ENCODE measurements at regions not wholly inside any gene's neighbourhood (a gene's known extent, or its start where the extent isn't known, plus 50 kb on each side); places are given as distances from the start of the nearest gene placed in this dataset.
"Not testable (repeated sequence)": the region's sequence is repeated elsewhere in the genome, so short reads cannot be mapped to it uniquely, and the experiment has no call there.

DNA sequence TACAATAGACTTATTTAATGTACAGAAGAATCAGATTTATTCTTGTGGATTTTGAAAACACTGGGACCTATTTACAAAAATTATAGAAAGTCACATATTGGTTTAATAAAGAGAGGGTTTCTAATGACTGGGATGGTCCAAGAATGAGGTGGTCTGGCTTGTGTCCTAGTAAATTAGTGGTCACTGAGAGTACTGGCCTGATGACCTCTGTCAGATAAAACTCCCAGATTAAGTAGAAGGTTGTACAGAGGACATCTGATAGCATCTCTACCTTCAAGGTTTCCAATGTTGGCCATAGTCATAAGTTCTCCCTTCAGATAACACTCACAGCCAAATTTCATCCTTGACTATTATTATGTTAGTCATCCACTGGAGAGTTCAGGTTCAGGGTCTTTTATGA, 692.9 kb downstream of the MTRR start:
- DNase-seq (ENCODE audit: low spot score) = no peak

GRCh38 chr5:8563540-8563939, 694.6 kb downstream of the MTRR start:
- DNase-seq (ENCODE audit: low spot score) = not testable (repeated sequence)

DNA sequence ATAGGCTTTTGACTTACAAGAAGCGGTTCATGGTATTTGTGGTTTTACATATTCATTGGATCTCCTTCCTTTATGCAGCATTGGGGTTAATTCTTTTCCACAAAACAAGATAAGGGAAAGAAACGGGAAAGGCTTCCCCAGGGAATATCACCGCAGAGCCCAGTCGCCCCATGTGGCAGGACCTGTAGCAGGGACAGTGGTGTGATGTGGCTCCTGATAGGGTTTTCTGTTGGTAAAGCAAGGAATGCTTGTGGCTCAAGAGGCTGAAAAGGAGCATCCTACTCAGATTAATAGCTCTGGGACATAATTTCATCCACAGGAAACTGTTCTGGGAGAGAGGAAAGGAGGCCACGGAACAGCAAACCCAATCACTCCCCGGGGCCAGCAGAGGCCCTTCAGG, 699.9 kb downstream of the MTRR start:
- DNase-seq (ENCODE audit: low spot score) = no peak

GRCh38 chr5:8570528-8570927, 701.6 kb downstream of the MTRR start:
- no peak for DNase-seq (ENCODE audit: low spot score)

GRCh38 chr5:8576178-8576577, 707.2 kb downstream of the MTRR start:
- DNase-seq (ENCODE audit: low spot score) = no peak

GRCh38 chr5:8577792-8578191, 708.8 kb downstream of the MTRR start:
- no peak for DNase-seq (ENCODE audit: low spot score)

DNA sequence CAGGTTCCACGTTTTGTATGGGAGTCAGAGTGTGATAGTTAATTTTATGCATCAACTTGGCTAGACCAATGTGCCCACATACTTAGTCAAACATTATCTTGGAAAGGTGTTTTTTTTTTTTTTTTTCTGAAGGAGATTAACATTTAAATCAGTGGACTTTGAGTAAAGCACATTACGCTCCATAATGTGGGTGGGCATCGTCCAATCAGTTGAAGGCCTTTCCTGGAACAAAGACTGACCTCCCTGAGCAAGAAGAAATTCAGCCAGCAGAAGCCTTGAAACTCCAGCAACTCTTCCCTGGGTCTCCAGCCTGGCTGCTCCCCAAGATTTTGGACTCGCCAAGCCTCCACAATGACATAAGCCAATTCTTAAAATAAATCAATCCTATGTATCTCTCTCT, 711.4 kb downstream of the MTRR start:
- no peak for DNase-seq (ENCODE audit: low spot score)

GRCh38 chr5:8581047-8581446, 712.1 kb downstream of the MTRR start:
- DNase-seq (ENCODE audit: low spot score) = no peak

GRCh38 chr5:8585230-8586018, 716.5 kb downstream of the MTRR start:
- DNase-seq (ENCODE audit: low spot score) = no peak

DNA sequence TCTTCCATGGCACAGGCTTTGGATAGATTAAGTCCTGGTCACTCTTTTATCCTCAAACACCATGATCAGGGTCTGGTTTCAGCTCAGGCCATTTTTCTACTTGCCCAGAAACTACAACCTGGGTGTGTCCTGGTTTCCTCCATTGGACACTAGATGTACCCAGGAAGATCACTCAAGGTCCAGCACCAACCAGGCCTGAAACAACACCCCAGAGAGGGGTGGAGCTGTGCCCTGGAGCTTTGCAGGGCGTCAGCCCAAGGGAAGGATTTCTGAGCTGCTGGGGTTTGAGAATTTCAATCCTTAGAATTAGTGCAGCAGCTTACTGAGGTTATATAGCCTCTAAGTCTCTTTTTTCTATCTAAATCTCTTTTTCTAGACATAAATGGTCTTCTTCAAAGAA, 722.0 kb downstream of the MTRR start:
- DNase-seq (ENCODE audit: low spot score) = no peak

DNA sequence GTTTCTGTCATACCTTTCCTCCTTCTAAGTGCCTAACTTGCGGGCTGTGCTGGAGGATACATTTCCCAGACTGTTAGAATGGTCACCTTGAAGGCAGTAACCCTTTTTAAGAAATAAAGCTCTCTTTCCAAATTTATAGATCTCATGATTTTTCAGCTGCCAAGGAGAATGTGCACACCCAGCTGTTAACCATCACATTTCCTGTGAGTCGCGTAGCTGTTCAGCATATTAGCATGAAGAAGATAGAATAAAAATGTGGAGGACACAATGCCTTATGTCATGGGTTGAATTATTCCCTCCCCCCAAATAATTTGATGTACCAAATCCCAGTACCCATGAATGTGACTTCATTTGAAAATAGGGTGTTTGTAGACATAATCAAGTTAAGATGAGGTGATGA, 729.4 kb downstream of the MTRR start:
- DNase-seq (ENCODE audit: low spot score) = no peak

DNA sequence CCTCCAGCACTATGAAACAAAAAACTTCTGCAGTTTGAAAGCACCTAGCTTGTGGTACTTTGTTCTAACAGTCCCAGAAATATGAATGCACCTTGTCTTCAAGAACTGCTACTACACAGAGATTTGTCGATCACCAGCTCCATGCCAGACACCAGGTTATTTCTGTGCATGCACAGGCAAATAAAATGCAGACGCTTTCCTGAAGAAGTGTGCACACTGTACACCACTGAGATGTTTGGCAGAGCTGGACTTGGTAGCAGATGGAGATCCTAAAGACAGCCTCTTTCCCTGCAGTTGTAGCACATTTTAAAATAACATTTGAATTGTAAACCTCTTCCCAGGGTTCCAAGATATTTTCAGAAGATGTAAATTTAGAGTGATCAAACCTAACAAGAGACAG, 730.0 kb downstream of the MTRR start:
- DNase-seq (ENCODE audit: low spot score) = no peak

- DNase-seq (ENCODE audit: low spot score) = no peak
Observed at GRCh38 chr5:8600843-8601242, 731.9 kb downstream of the MTRR start.

GRCh38 chr5:8601831-8602354, 732.9 kb downstream of the MTRR start:
- DNase-seq (ENCODE audit: low spot score) = no peak

- DNase-seq (ENCODE audit: low spot score) = no peak
Observed at GRCh38 chr5:8606231-8606630, 737.3 kb downstream of the MTRR start.

DNA sequence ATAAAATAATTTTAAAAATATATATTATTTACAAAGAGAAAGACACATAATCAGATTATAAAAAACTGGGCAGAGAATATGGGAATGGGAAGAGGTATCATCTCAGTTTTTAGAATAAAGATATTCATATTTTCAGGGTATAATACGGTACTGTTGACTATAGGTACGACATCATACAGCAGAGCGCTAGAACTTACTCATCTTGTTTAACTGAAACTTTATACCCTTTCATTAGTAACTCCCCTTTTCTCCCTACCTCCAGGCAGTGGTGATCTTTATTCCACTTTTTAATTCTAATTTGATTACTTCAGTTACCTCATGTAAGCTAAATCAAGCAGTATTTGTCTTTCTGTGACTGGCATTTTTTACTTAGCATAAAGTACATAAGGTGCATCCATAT, 742.1 kb downstream of the MTRR start:
- DNase-seq (ENCODE audit: low spot score) = no peak

DNA sequence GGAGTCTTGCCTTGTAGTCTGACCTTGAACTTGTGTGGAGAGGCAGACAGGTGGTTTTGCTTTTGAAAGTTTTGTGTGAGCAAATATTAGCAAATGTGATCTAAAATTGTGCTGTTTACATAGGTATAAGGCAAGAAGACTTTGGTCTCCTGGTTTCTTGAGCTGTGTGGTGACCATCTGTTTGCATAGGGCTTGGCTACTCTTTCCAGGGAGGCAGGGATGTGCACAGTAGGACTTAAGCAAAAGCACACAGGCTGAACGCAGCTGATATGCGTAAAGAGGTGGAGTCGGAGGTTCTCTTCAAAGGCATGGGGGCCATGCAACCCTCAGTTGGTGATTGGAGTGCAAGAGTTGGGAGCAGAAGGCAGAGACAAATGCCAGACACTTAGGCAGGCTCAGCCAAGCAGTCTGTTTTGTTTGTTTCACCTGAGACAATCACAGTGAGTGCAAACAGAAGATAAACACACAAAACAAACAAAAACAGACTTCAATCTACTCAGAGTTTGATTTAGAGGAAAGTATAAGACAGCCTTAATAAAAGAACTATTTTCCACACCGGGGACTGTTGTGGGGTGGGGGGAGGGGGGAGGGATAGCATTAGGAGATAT, 744.2 kb downstream of the MTRR start:
- no peak for DNase-seq (ENCODE audit: low spot score)

DNA sequence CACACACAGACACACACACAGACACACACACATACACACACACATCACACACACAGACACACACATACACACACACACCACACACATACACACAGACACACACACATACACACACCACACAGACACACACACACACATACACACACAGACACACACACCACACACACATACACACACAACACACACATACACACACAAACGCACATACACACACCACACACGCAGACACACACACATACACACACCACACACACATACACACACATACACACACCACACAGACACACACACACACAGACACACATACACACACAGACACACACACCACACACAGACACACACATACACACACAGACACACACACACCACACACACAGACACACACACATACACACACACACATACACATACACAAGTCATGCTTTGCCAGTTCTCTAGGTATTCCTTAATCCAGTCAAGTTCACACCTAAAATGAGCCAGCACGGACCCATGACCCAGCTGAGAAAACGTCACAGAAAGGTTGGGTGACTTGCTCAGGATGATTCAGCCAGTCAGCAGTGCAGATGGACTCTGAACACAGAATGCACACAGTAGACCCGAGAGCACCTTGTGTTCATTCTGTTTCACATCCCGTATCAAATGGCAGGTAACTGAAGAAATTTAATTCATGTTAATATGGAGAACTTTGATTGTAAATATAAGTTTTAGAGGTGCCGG, 746.4 kb downstream of the MTRR start:
- no peak for DNase-seq (ENCODE audit: low spot score)

GRCh38 chr5:8628521-8628920, 759.6 kb downstream of the MTRR start:
- DNase-seq (ENCODE audit: low spot score) = no peak

DNA sequence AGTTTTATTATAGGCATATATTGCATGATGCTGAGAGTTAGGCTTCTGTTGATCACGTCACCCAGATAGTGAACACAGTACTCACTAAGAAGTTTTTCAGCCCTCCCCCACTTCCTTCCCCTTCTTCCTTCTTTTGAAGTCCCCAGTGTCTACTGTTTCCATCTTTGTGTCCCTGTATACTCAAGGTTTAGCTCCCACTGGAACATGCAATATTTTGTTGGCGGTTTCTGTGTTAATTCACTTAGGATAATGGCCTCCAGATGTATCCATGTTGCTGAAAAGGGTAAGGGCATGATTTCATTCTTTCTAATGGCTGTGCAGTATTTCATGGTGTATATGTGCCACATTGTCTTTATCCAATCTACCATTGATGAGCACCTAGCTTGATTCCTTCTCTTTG, 764.3 kb downstream of the MTRR start:
- DNase-seq (ENCODE audit: low spot score) = no peak

DNA sequence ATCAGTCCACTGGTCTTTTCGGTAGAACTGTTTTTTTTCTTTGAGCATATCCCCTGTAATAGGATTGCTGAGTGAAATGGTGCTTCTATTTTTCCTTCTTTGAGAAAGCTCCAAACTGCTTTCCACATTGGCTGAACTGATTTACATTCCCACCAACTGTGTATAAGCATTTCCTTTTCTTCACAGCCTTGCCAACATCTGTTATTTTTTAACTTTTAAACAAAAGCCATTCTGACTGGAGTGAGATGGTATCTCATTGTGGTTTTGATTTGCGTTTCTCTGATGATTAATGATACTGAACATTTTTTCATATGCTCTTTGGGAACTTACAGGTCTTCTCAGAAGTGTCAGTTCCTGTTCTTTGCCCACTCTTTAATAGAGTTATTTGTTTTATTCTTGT, 764.7 kb downstream of the MTRR start:
- no peak for DNase-seq (ENCODE audit: low spot score)

DNA sequence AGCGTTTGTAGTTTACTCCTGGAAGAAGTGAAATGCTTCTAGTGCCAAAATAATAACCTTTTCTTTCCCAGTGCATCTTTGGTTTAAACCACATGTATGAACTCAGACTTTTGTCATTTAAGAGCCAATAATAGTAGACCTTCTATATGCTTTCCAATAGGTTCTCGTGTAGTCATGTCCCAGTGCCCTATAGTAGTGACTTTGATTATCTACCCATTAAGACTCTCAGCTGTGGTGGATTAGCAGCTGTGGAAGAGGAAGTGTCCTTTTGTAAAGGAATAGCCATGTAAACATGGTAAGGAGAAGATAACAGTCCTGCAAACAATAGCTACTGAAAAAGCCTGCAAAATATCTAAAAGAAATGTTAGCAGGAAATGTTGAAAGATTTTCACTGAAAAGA, 765.3 kb downstream of the MTRR start:
- DNase-seq (ENCODE audit: low spot score) = no peak
